T-helper 2 cell treated with Interferon-gamma antibody and Interleukin-4, amounts not matched to agents 5 μg/mL and 100 μg/mL, for 36 hours (primary cell): ENCODE measurements at regions not wholly inside any gene's neighbourhood (a gene's known extent, or its start where the extent isn't known, plus 50 kb on each side); places are given as distances from the start of the nearest gene placed in this dataset.

Experiments used
- DNase-seq: peaks from one replicate; pipeline ENCODE4 v3.0.0; 2021; ENCODE audit warnings: low spot score
- H3K27ac Mint-ChIP-seq: one replicate; pipeline ENCODE4 v1.8.0; 2021; ENCODE audit warnings: mild to moderate bottlenecking, mixed read lengths
- H3K27me3 Mint-ChIP-seq: one replicate; pipeline ENCODE4 v1.8.0; 2021; ENCODE audit warnings: low read depth, mixed read lengths
- H3K36me3 Mint-ChIP-seq: one replicate; pipeline ENCODE4 v1.8.0; 2021; ENCODE audit warnings: low read depth, mixed read lengths
- H3K4me1 Mint-ChIP-seq: one replicate; pipeline ENCODE4 v1.8.0; 2021; ENCODE audit warnings: low read depth, mixed read lengths
- H3K4me3 Mint-ChIP-seq: one replicate; pipeline ENCODE4 v1.8.0; 2022; ENCODE audit warnings: mild to moderate bottlenecking, moderate library complexity, mixed read lengths
- H3K9me3 Mint-ChIP-seq: one replicate; pipeline ENCODE4 v1.8.0; 2021; ENCODE audit warnings: mixed read lengths

- Mint-ChIP-seq H3K9me3 (no peaks in the 10 kb centered on the region), H3K36me3 (no peaks in the 10 kb centered on the region), H3K27me3 (peaks cover 9% of the 10 kb centered on the region), H3K4me1 (peaks cover 4% of the 10 kb centered on the region), H3K4me3 (no peak overlapping the region), H3K27ac (no peak overlapping the region)
- DNase-seq: no peak
Observed at GRCh38 chr15:66852064-66852905, 150.2 kb downstream of the SMAD6 start.

- H3K4me3 Mint-ChIP-seq: no peak overlapping the region
- DNase-seq: no peak
- peaks cover 4% of the 10 kb centered on the region for H3K4me1 Mint-ChIP-seq
- no peak overlapping the region for H3K27ac Mint-ChIP-seq
- peaks cover 11% of the 10 kb centered on the region for H3K27me3 Mint-ChIP-seq
- no peaks in the 10 kb centered on the region for H3K9me3 Mint-ChIP-seq
- no peaks in the 10 kb centered on the region for H3K36me3 Mint-ChIP-seq
Observed at GRCh38 chr15:66854012-66854965, 152.3 kb downstream of the SMAD6 start.

- no peaks in the 10 kb centered on the region for H3K36me3 Mint-ChIP-seq
- no peaks in the 10 kb centered on the region for H3K9me3 Mint-ChIP-seq
- H3K4me3 Mint-ChIP-seq: no peak overlapping the region
- no peak overlapping the region for H3K27ac Mint-ChIP-seq
- peaks cover 4% of the 10 kb centered on the region for H3K4me1 Mint-ChIP-seq
- peaks cover 11% of the 10 kb centered on the region for H3K27me3 Mint-ChIP-seq
- no peak for DNase-seq
Observed at GRCh38 chr15:66855041-66855440, 153.0 kb downstream of the SMAD6 start.

- Mint-ChIP-seq H3K27ac (no peak overlapping the region), H3K36me3 (no peaks in the 10 kb centered on the region), H3K4me1 (peaks cover 4% of the 10 kb centered on the region), H3K27me3 (peaks cover 9% of the 10 kb centered on the region), H3K4me3 (no peak overlapping the region), H3K9me3 (no peaks in the 10 kb centered on the region)
- DNase-seq: no peak
Observed at GRCh38 chr15:66857694-66858093, 155.7 kb downstream of the SMAD6 start.

GRCh38 chr15:66858423-66859207 is 156.6 kb downstream of the SMAD6 start:
- DNase-seq: no peak
- Mint-ChIP-seq H3K27me3 (peaks cover 6% of the 10 kb centered on the region), H3K4me1 (peaks cover 13% of the 10 kb centered on the region), H3K4me3 (no peak overlapping the region), H3K27ac (no peak overlapping the region), H3K9me3 (no peaks in the 10 kb centered on the region), H3K36me3 (no peaks in the 10 kb centered on the region)

- Mint-ChIP-seq H3K36me3 (no peaks in the 10 kb centered on the region), H3K27me3 (peaks cover 6% of the 10 kb centered on the region), H3K9me3 (no peaks in the 10 kb centered on the region), H3K4me3 (no peak overlapping the region), H3K27ac (no peak overlapping the region), H3K4me1 (peaks cover 14% of the 10 kb centered on the region)
- no peak for DNase-seq
Observed at GRCh38 chr15:66859688-66860253, 157.7 kb downstream of the SMAD6 start.

GRCh38 chr15:66860844-66861243 is 158.8 kb downstream of the SMAD6 start:
- Mint-ChIP-seq H3K27me3 (peaks cover 4% of the 10 kb centered on the region), H3K36me3 (no peaks in the 10 kb centered on the region), H3K27ac (no peak overlapping the region), H3K4me1 (peaks cover 14% of the 10 kb centered on the region), H3K9me3 (no peaks in the 10 kb centered on the region), H3K4me3 (no peak overlapping the region)
- no peak for DNase-seq

GRCh38 chr15:66862111-66862939 is 160.3 kb downstream of the SMAD6 start:
- DNase-seq: no peak
- H3K4me3 Mint-ChIP-seq: no peak overlapping the region
- H3K36me3 Mint-ChIP-seq: no peaks in the 10 kb centered on the region
- peaks cover 14% of the 10 kb centered on the region for H3K4me1 Mint-ChIP-seq
- no peak overlapping the region for H3K27ac Mint-ChIP-seq
- H3K27me3 Mint-ChIP-seq: peaks cover 2% of the 10 kb centered on the region
- no peaks in the 10 kb centered on the region for H3K9me3 Mint-ChIP-seq

GRCh38 chr15:66862940-66863335 is 160.9 kb downstream of the SMAD6 start:
- peak; percentile 68 for DNase-seq
- Mint-ChIP-seq H3K4me3 (no peak overlapping the region), H3K9me3 (no peaks in the 10 kb centered on the region), H3K27ac (no peak overlapping the region), H3K27me3 (no peaks in the 10 kb centered on the region), H3K4me1 (peaks cover 14% of the 10 kb centered on the region), H3K36me3 (no peaks in the 10 kb centered on the region)

GRCh38 chr15:66863390-66864085 is 161.5 kb downstream of the SMAD6 start:
- H3K36me3 Mint-ChIP-seq: no peaks in the 10 kb centered on the region
- no peak for DNase-seq
- H3K4me1 Mint-ChIP-seq: peaks cover 14% of the 10 kb centered on the region
- no peaks in the 10 kb centered on the region for H3K9me3 Mint-ChIP-seq
- H3K27ac Mint-ChIP-seq: peak overlapping the region; percentile 26
- peaks cover 3% of the 10 kb centered on the region for H3K27me3 Mint-ChIP-seq
- no peak overlapping the region for H3K4me3 Mint-ChIP-seq

- H3K27ac Mint-ChIP-seq: no peak overlapping the region
- H3K27me3 Mint-ChIP-seq: peaks cover 10% of the 10 kb centered on the region
- peaks cover 14% of the 10 kb centered on the region for H3K4me1 Mint-ChIP-seq
- no peaks in the 10 kb centered on the region for H3K9me3 Mint-ChIP-seq
- no peak for DNase-seq
- H3K36me3 Mint-ChIP-seq: no peaks in the 10 kb centered on the region
- no peak overlapping the region for H3K4me3 Mint-ChIP-seq
Observed at GRCh38 chr15:66864086-66864830, 162.2 kb downstream of the SMAD6 start.

GRCh38 chr15:66864871-66865281 is 162.8 kb downstream of the SMAD6 start:
- no peak overlapping the region for H3K4me3 Mint-ChIP-seq
- peaks cover 15% of the 10 kb centered on the region for H3K27me3 Mint-ChIP-seq
- no peak for DNase-seq
- no peak overlapping the region for H3K27ac Mint-ChIP-seq
- no peaks in the 10 kb centered on the region for H3K9me3 Mint-ChIP-seq
- peaks cover 17% of the 10 kb centered on the region for H3K4me1 Mint-ChIP-seq
- H3K36me3 Mint-ChIP-seq: no peaks in the 10 kb centered on the region
